Neural cell (in vitro differentiated cells): ENCODE measurements at regions not wholly inside any gene's neighbourhood (a gene's known extent, or its start where the extent isn't known, plus 50 kb on each side); places are given as distances from the start of the nearest gene placed in this dataset.

Experiments
- H2AFZ ChIP-seq: fragments of 200-600, 300-800 bp; sonication (generic), shearing (Covaris generic); 2 replicates; pipeline ENCODE4 v1.6.0; 2014; ENCODE audit warnings: low read depth, mild to moderate bottlenecking, antibody characterized with exemption, low read length, moderate library complexity
- H3F3A ChIP-seq: fragments of 200-600 bp; shearing (Covaris generic); 2 replicates; pipeline ENCODE4 v1.6.1; 2016; ENCODE audit warnings: mild to moderate bottlenecking, moderate library complexity, mixed read lengths, antibody characterized with exemption, low read length; ENCODE audit not compliant: insufficient read depth, poor library complexity, severe bottlenecking
- H3K27ac ChIP-seq: fragments of 200-600, 300-800 bp; sonication (generic), shearing (Covaris generic); 2 replicates; pipeline ENCODE4 v1.5.1; 2014; ENCODE audit warnings: mild to moderate bottlenecking, low read length, moderate library complexity
- H3K27me3 ChIP-seq: fragments of 300-800, 200-600 bp; sonication (generic), shearing (Covaris generic); 2 replicates; pipeline ENCODE4 v1.6.0; 2014; ENCODE audit warnings: mild to moderate bottlenecking, low read depth, low read length, moderate library complexity; ENCODE audit not compliant: insufficient read depth
- H3K36me3 ChIP-seq: fragments of 300-800, 200-600 bp; sonication (generic), shearing (Covaris generic); 2 replicates; pipeline ENCODE4 v1.5.1; 2014; ENCODE audit warnings: mild to moderate bottlenecking, antibody characterized with exemption, low read length, moderate library complexity; ENCODE audit not compliant: insufficient read depth
- H3K4me2 ChIP-seq: fragments of 300-800, 200-600 bp; sonication (generic), shearing (Covaris generic); 2 replicates; pipeline ENCODE4 v1.6.0; 2014; ENCODE audit warnings: mild to moderate bottlenecking, low read length
- H3K4me3 ChIP-seq: fragments of 300-800, 200-600 bp; sonication (generic), shearing (Covaris generic); 2 replicates; pipeline ENCODE4 v1.5.1; 2014; ENCODE audit warnings: mild to moderate bottlenecking, low read length, moderate library complexity
- H3K79me2 ChIP-seq: fragments of 200-600 bp; shearing (Covaris generic); replicated peaks from 2 replicates; pipeline ENCODE4 v1.6.0; 2014; ENCODE audit warnings: mild to moderate bottlenecking, low read length, moderate library complexity; ENCODE audit not compliant: insufficient read depth
- H3K9ac ChIP-seq: fragments of 300-800, 200-600 bp; sonication (generic), shearing (Covaris generic); 2 replicates; pipeline ENCODE4 v1.6.1; 2016; ENCODE audit warnings: mild to moderate bottlenecking, low read length, mixed read lengths
- H3K9me2 ChIP-seq: fragments of 200-600 bp; shearing (Covaris generic); 2 replicates; pipeline ENCODE4 v1.6.1; 2016; ENCODE audit warnings: mild to moderate bottlenecking, low read length, mixed read lengths; ENCODE audit not compliant: insufficient read depth
- H3K9me3 ChIP-seq: fragments of 200-600, 300-800 bp; sonication (generic), shearing (Covaris generic); 2 replicates; pipeline ENCODE4 v1.6.1; 2016; ENCODE audit warnings: mild to moderate bottlenecking, mixed run types, low read length, moderate library complexity, mixed read lengths
- H4K20me1 ChIP-seq: fragments of 200-600 bp; shearing (Covaris generic); 2 replicates; pipeline ENCODE4 v1.6.1; 2016; ENCODE audit warnings: mild to moderate bottlenecking, mixed run types; ENCODE audit not compliant: insufficient read depth
- CTCF ChIP-seq: fragments of 450-650 bp; IDR thresholded peaks from 2 replicates; pipeline ENCODE4 v1.5.1; 2014; ENCODE audit warnings: antibody characterized with exemption, mild to moderate bottlenecking, moderate library complexity; ENCODE audit not compliant: poor library complexity, severe bottlenecking
- EP300 ChIP-seq: fragments of 450-650 bp; conservative IDR thresholded peaks from 2 replicates; pipeline ENCODE4 v1.6.1; 2014; ENCODE audit warnings: antibody characterized with exemption, mild to moderate bottlenecking, moderate library complexity; ENCODE audit not compliant: poor library complexity, severe bottlenecking
- MXI1 ChIP-seq: fragments of 450-650 bp; conservative IDR thresholded peaks from 2 replicates; pipeline ENCODE4 v1.6.1; 2014; ENCODE audit warnings: antibody characterized with exemption, mild to moderate bottlenecking; ENCODE audit not compliant: poor library complexity, severe bottlenecking
- POLR2AphosphoS5 ChIP-seq: IDR thresholded peaks from 2 replicates; pipeline ENCODE4 v1.6.1; 2012
- RAD21 ChIP-seq: fragments of 450-650 bp; conservative IDR thresholded peaks from 2 replicates; pipeline ENCODE4 v1.6.1; 2014; ENCODE audit warnings: antibody characterized with exemption, mild to moderate bottlenecking, moderate library complexity
- TAF1 ChIP-seq: IDR thresholded peaks from 2 replicates; pipeline ENCODE4 v1.6.1; 2012; ENCODE audit warnings: low read depth

GRCh38 chr2:239728751-239729150 lies 296.4 kb downstream of the NDUFA10 start:
- no peak overlapping the region for H3K9ac ChIP-seq
- no peak for TF ChIP-seq CTCF
- TF ChIP-seq POLR2AphosphoS5, result no peak
- no peak for TF ChIP-seq TAF1
- no peaks in the 10 kb centered on the region for H4K20me1 ChIP-seq
- no peaks in the 10 kb centered on the region for H3K9me3 ChIP-seq
- no peaks in the 10 kb centered on the region for H3K9me2 ChIP-seq
- no peaks in the 10 kb centered on the region for H3K79me2 ChIP-seq
- H3K27me3 ChIP-seq, result no peaks in the 10 kb centered on the region
- no peaks in the 10 kb centered on the region for H3K36me3 ChIP-seq
- H2AFZ ChIP-seq, result no peak overlapping the region
- H3K27ac ChIP-seq, result no peak overlapping the region
- H3K4me3 ChIP-seq, result no peak overlapping the region
- H3K4me2 ChIP-seq, result no peak overlapping the region
- no peaks in the 10 kb centered on the region for H3F3A ChIP-seq

GRCh38 chr2:239727776-239728600 lies 297.2 kb downstream of the NDUFA10 start:
- H3K9ac ChIP-seq, result no peak overlapping the region
- no peak overlapping the region for H3K27ac ChIP-seq
- H3K9me3 ChIP-seq, result no peaks in the 10 kb centered on the region
- H2AFZ ChIP-seq, result no peak overlapping the region
- H3K79me2 ChIP-seq, result no peaks in the 10 kb centered on the region
- no peaks in the 10 kb centered on the region for H3F3A ChIP-seq
- no peaks in the 10 kb centered on the region for H4K20me1 ChIP-seq
- no peaks in the 10 kb centered on the region for H3K9me2 ChIP-seq
- TF ChIP-seq TAF1, result no peak
- TF ChIP-seq CTCF, result no peak
- TF ChIP-seq EP300, result no peak
- H3K27me3 ChIP-seq, result no peaks in the 10 kb centered on the region
- H3K4me3 ChIP-seq, result no peak overlapping the region
- no peaks in the 10 kb centered on the region for H3K36me3 ChIP-seq
- no peak overlapping the region for H3K4me2 ChIP-seq

GRCh38 chr2:239727182-239727775 lies 297.9 kb downstream of the NDUFA10 start:
- TF ChIP-seq CTCF (no peak), MXI1 (no peak), RAD21 (no peak)
- Histone ChIP-seq H3K4me3 (no peak overlapping the region), H3K4me2 (no peak overlapping the region), H3K27ac (no peak overlapping the region), H3K79me2 (no peaks in the 10 kb centered on the region), H3F3A (no peaks in the 10 kb centered on the region), H2AFZ (no peak overlapping the region), H4K20me1 (no peaks in the 10 kb centered on the region), H3K9ac (no peak overlapping the region), H3K36me3 (no peaks in the 10 kb centered on the region), H3K27me3 (no peaks in the 10 kb centered on the region), H3K9me2 (no peaks in the 10 kb centered on the region), H3K9me3 (no peaks in the 10 kb centered on the region)
